K562 (cell line): ENCODE measurements at regions not wholly inside any gene's neighbourhood (a gene's known extent, or its start where the extent isn't known, plus 50 kb on each side); places are given as distances from the start of the nearest gene placed in this dataset. TPM values are rescaled to one million over a fixed set of nuclear protein-coding genes. Genes with fewer than 3 reads are reported as not detected.

Source experiments
- small RNA-seq: library from RNA; depleted of rRNA; stranded (forward); fragments of <200 nt; gene quantifications from one replicate; pipeline ENCODE3, GENCODE V24; 2014

Small RNA genes lying in the stretch of these regions (small RNA-seq; reads per million reads assigned to genes)
- gene AC239800.3: not detected
- gene HIST2H3PS2: not detected
- gene RNU1-114P: not detected
- not detected for gene RNU1-143P
- 5.7 reads per million, percentile 93 among the genes with 10 or more reads in this experiment for gene RNU1-92P
- 0.59 reads per million, percentile 32 among the genes with 10 or more reads in this experiment for gene RNVU1-17
- gene RNVU1-18: not detected
